PC-9 (cell line): ENCODE measurements at regions not wholly inside any gene's neighbourhood (a gene's known extent, or its start where the extent isn't known, plus 50 kb on each side); places are given as distances from the start of the nearest gene placed in this dataset.

Source experiments
- EZH2 ChIP-seq: fragments of 200-600 bp; sonication (generic); IDR thresholded peaks from 2 replicates; pipeline ENCODE4 v1.8.0; 2017; ENCODE audit warnings: antibody characterized with exemption, low read depth
- TF ChIP-seq, protein P1 (sequence below): fragments of 200-600 bp; sonication (generic); conservative IDR thresholded peaks from 2 replicates; pipeline ENCODE4 v1.6.1; 2017; ENCODE audit warnings: mixed run types, antibody characterized with exemption, mild to moderate bottlenecking, moderate library complexity

DNA sequence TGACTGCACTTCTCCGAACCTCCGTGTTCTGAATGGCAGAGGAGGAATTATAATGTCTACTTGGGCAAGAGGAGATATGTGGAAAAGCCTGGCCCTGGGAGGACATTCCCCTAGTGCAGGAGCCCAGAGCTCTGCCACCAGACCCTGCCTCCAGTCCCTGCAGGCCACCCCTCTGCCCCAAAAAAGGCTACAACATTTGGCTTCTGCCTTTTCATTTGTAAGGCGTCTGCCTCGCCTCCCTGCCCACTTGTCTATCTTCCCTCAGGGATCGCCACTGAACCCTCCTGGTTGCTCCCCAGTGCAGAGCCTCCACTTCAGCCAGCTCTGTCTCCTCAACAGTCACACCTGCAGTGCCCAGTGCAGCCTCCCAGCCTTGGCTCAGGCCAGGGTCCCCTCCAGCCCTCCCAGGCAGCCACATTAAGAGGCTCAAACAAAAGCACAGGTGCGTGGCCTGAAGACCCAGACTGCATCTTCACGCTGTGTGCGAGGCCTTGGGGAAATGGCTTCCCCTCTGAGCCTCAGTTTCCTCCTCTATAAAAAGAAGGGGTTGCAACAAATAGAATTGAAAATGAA, 125.9 kb upstream of the SMAD3 start:
- TF ChIP-seq, protein P1, sequence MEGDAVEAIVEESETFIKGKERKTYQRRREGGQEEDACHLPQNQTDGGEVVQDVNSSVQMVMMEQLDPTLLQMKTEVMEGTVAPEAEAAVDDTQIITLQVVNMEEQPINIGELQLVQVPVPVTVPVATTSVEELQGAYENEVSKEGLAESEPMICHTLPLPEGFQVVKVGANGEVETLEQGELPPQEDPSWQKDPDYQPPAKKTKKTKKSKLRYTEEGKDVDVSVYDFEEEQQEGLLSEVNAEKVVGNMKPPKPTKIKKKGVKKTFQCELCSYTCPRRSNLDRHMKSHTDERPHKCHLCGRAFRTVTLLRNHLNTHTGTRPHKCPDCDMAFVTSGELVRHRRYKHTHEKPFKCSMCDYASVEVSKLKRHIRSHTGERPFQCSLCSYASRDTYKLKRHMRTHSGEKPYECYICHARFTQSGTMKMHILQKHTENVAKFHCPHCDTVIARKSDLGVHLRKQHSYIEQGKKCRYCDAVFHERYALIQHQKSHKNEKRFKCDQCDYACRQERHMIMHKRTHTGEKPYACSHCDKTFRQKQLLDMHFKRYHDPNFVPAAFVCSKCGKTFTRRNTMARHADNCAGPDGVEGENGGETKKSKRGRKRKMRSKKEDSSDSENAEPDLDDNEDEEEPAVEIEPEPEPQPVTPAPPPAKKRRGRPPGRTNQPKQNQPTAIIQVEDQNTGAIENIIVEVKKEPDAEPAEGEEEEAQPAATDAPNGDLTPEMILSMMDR: no peak
- no peak for TF ChIP-seq EZH2
